Neuronal stem cell (in vitro differentiated cells): ENCODE measurements at regions not wholly inside any gene's neighbourhood (a gene's known extent, or its start where the extent isn't known, plus 50 kb on each side); places are given as distances from the start of the nearest gene placed in this dataset.

Experiments used
- DNase-seq: peaks from one replicate; pipeline ENCODE4 v3.0.0-alpha.2; 2013; ENCODE audit warnings: low spot score
- H2AFZ ChIP-seq: one replicate; pipeline ENCODE4 v1.6.1; 2013; ENCODE audit warnings: mild to moderate bottlenecking, low read length, inconsistent platforms
- H2AK5ac ChIP-seq: 2 replicates; pipeline ENCODE4 v1.6.1; 2013; ENCODE audit warnings: low read depth, mild to moderate bottlenecking, inconsistent platforms, low read length, moderate library complexity, mixed read lengths
- H2BK120ac ChIP-seq: 2 replicates; pipeline ENCODE4 v1.6.1; 2013; ENCODE audit warnings: low read depth, mild to moderate bottlenecking, inconsistent platforms, low read length, moderate library complexity, mixed read lengths
- H2BK12ac ChIP-seq: one replicate; pipeline ENCODE4 v1.6.1; 2013; ENCODE audit warnings: low read length, inconsistent platforms
- H2BK15ac ChIP-seq: 2 replicates; pipeline ENCODE4 v1.6.1; 2013; ENCODE audit warnings: mild to moderate bottlenecking, low read length, inconsistent platforms, mixed read lengths
- H2BK5ac ChIP-seq: one replicate; pipeline ENCODE4 v1.6.1; 2013; ENCODE audit warnings: inconsistent platforms, mild to moderate bottlenecking, low read length, moderate library complexity
- H3K14ac ChIP-seq: one replicate; pipeline ENCODE4 v1.6.1; 2013; ENCODE audit warnings: low read length, inconsistent platforms
- H3K18ac ChIP-seq: 2 replicates; pipeline ENCODE4 v1.6.1; 2013; ENCODE audit warnings: low read length, inconsistent platforms
- H3K23ac ChIP-seq: 2 replicates; pipeline ENCODE4 v1.6.1; 2013; ENCODE audit warnings: low read depth, mild to moderate bottlenecking, mixed read lengths, low read length, inconsistent platforms; ENCODE audit not compliant: poor library complexity
- H3K27ac ChIP-seq: replicated peaks from 3 replicates; pipeline ENCODE4 v1.5.1; 2013; ENCODE audit warnings: low read length, inconsistent platforms
- H3K27me3 ChIP-seq, 3 experiments: 2 replicates each; pipeline ENCODE4 v1.6.1; 2013; ENCODE audit warnings: low read length in 3 of 3, mild to moderate bottlenecking in 2 of 3, inconsistent platforms in 1 of 3, low read depth in 1 of 3, mixed read lengths in 1 of 3, moderate library complexity in 1 of 3; ENCODE audit not compliant: control insufficient read depth in 3 of 3, insufficient read depth in 3 of 3
- H3K36me3 ChIP-seq, 2 donors: replicated peaks in 1 of 2; 2 replicates each; pipeline ENCODE4 v1.6.1; 2013; ENCODE audit warnings: low read length in 2 of 2; ENCODE audit not compliant: control insufficient read depth in 2 of 2, insufficient read depth in 2 of 2
- H3K4ac ChIP-seq: 2 replicates; pipeline ENCODE4 v1.6.1; 2013; ENCODE audit warnings: inconsistent platforms, mild to moderate bottlenecking, low read length, moderate library complexity
- H3K4me1 ChIP-seq, 2 donors: 1 replicate in 1 of 2; 2 replicates in 1 of 2; pipeline ENCODE4 v1.6.1; 2013; ENCODE audit warnings: low read length in 2 of 2, low read depth in 1 of 2; ENCODE audit not compliant: control insufficient read depth in 2 of 2, insufficient read depth in 1 of 2
- H3K4me2 ChIP-seq: one replicate; pipeline ENCODE4 v1.6.1; 2013; ENCODE audit warnings: mild to moderate bottlenecking, low read length, inconsistent platforms; ENCODE audit not compliant: insufficient read depth, poor library complexity, severe bottlenecking
- H3K4me3 ChIP-seq, 2 donors: 2 replicates each; pipeline ENCODE4 v1.5.1; 2013; ENCODE audit warnings: low read length in 2 of 2, mild to moderate bottlenecking in 2 of 2, inconsistent platforms in 1 of 2, moderate library complexity in 1 of 2
- H3K79me1 ChIP-seq: one replicate; pipeline ENCODE4 v1.6.1; 2013; ENCODE audit warnings: low read depth, mild to moderate bottlenecking, inconsistent platforms, low read length, moderate library complexity
- H3K9ac ChIP-seq: one replicate; pipeline ENCODE4 v1.6.1; 2013; ENCODE audit warnings: mild to moderate bottlenecking, low read depth, low read length, inconsistent platforms; ENCODE audit not compliant: poor library complexity
- H3K9me3 ChIP-seq, 2 donors: replicated peaks in 1 of 2; 2 replicates each; pipeline versions ENCODE3 to v1.6.1; 2013; ENCODE audit warnings: low read length in 2 of 2, mild to moderate bottlenecking in 2 of 2, inconsistent platforms in 1 of 2, low read depth in 1 of 2, mixed read lengths in 1 of 2, moderate library complexity in 1 of 2; ENCODE audit not compliant: control insufficient read depth in 2 of 2, insufficient read depth in 1 of 2
- H4K8ac ChIP-seq: one replicate; pipeline ENCODE4 v1.6.1; 2013; ENCODE audit warnings: low read depth, mild to moderate bottlenecking, inconsistent platforms, low read length, moderate library complexity
- H4K91ac ChIP-seq: one replicate; pipeline ENCODE4 v1.6.1; 2013; ENCODE audit warnings: low read length, low read depth, mild to moderate bottlenecking, inconsistent platforms; ENCODE audit not compliant: poor library complexity
- WGBS, 2 donors: extraction: QIAGEN DNeasy Blood & Tissue Kit; methylation state at CpG; one replicate each; pipeline ENCODE4 v1.1.7; 2013; ENCODE audit warnings: missing lambda C conversion rate in 2 of 2, mixed read lengths in 1 of 2; ENCODE audit not compliant: insufficient read length in 2 of 2, insufficient replicate concordance in 1 of 2; ENCODE audit errors: extremely low coverage in 2 of 2; 5-methylcytosine and 5-hydroxymethylcytosine counted together

DNA sequence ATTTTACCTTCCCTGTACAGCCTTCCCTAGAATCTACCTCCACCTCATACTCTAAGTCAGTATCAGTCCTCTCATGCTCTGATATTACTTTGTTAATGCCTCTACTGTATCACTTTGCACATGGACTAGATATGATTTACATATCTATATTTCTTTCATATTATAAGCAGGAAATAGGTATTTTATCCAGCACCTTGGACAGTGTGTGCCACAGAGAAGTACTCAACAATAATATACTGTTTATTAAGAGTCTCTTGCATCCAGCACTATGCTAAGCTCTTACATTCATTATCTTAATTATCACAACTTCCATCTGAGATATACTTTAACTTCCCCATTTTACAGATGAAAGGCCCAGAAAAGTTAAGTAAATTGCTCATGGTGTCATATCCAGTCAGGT, 247.9 kb upstream of the DAB1 start:
- Histone ChIP-seq H3K36me3 (no peaks in the 10 kb centered on the region), H2AFZ (no peak overlapping the region), H3K27me3 (no peaks in the 10 kb centered on the region), H3K14ac (no peak overlapping the region), H3K4me3 (no peak overlapping the region), H3K27ac (no peak overlapping the region), H3K4me2 (no peak overlapping the region), H3K23ac (no peak overlapping the region), H4K91ac (no peak overlapping the region), H2BK5ac (no peak overlapping the region), H3K9ac (no peak overlapping the region), H3K9me3 (no peaks in the 10 kb centered on the region), H3K4ac (no peak overlapping the region), H2BK15ac (no peak overlapping the region), H3K4me1 (peaks cover 0 to 3% of the 10 kb centered on the region in 2 donors), H2AK5ac (no peak overlapping the region), H2BK12ac (no peak overlapping the region), H3K18ac (no peak overlapping the region), H4K8ac (no peak overlapping the region), H2BK120ac (no peak overlapping the region), H3K79me1 (no peaks in the 10 kb centered on the region)
- no peak for DNase-seq

DNA sequence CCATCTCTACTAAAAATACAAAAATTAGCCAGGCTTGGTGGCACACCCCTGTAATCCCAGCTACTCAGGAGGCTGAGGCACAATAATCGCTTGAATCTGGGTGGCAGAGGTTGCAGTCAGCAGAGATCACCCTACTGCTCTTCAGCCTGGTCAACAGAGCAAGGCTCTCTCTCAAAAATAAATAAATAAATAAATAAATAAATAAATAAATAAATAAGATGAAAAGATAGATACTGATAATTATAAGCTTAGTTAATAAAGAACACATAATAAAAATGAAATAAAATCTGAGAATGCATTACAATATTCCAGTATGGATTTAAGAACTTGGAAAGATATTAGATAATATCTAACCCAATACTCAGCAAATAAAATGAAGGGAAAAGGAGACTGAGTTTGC, 235.9 kb upstream of the DAB1 start:
- Histone ChIP-seq H2AFZ (no peak overlapping the region), H2BK15ac (no peak overlapping the region), H3K9ac (no peak overlapping the region), H4K8ac (no peak overlapping the region), H3K18ac (no peak overlapping the region), H2BK12ac (no peak overlapping the region), H3K4me3 (no peak overlapping the region), H3K79me1 (no peaks in the 10 kb centered on the region), H3K27me3 (no peaks in the 10 kb centered on the region), H4K91ac (no peak overlapping the region), H3K14ac (no peak overlapping the region), H3K4ac (no peak overlapping the region), H3K36me3 (no peaks in the 10 kb centered on the region), H2BK120ac (no peak overlapping the region), H3K23ac (no peak overlapping the region), H3K4me1 (no peaks in the 10 kb centered on the region), H2BK5ac (no peak overlapping the region), H3K4me2 (no peak overlapping the region), H2AK5ac (no peak overlapping the region), H3K9me3 (no peaks in the 10 kb centered on the region), H3K27ac (no peak overlapping the region)
- DNase-seq = no peak
- WGBS, 2 donors = no CpG with 5 or more reads among the region's 1 CpG

DNA sequence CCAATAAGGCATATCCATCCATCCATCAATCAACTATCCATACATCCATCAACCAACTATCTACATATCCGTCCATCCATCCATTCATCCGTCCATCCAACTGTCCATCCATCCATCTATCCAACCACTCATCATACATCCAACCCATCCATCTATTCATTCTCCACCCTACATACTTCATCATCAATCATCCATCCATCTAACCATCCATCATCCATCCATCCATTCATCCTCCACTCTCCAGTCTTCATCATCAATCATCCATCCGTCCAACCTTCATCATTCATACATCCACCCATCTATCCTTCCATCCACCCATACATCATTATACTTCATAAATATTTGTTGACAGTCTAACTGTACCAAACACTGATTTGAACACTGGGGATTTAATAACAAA, 231.3 kb upstream of the DAB1 start:
- no peak for DNase-seq
- Histone ChIP-seq H3K36me3 (no peaks in the 10 kb centered on the region), H4K91ac (no peak overlapping the region), H2AK5ac (no peak overlapping the region), H2AFZ (no peak overlapping the region), H3K18ac (no peak overlapping the region), H3K4me1 (no peaks in the 10 kb centered on the region), H3K9ac (no peak overlapping the region), H3K4ac (no peak overlapping the region), H3K14ac (no peak overlapping the region), H3K4me3 (no peak overlapping the region), H2BK120ac (no peak overlapping the region), H3K27me3 (no peaks in the 10 kb centered on the region), H2BK5ac (no peak overlapping the region), H2BK15ac (no peak overlapping the region), H4K8ac (no peak overlapping the region), H3K9me3 (no peaks in the 10 kb centered on the region), H3K79me1 (no peaks in the 10 kb centered on the region), H3K23ac (no peak overlapping the region), H3K27ac (no peak overlapping the region), H3K4me2 (no peak overlapping the region), H2BK12ac (no peak overlapping the region)
- WGBS, 2 donors = 100% methylated on average over 3 of the region's 3 CpGs

DNA sequence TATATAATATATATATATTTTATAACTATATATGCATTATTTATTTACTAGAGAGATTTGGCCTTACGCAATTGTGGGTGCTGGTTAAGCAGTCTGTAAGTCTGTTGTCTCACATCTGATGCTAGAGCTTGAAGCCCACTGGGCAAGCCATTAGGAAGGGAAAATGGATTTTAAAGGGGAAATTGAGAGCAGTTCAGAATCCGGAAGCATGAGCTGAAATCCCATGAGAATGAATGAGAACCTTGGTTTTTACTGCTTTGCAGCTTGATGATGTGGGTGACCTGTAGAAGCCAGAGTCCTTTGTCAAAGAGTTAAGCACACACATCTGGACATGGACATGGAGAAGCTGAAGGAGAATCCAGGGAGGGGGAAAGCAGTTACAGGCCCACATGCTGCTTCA, 220.8 kb upstream of the DAB1 start:
- Histone ChIP-seq H3K23ac (no peak overlapping the region), H2BK120ac (no peak overlapping the region), H3K4me2 (no peak overlapping the region), H3K27ac (no peak overlapping the region), H3K14ac (no peak overlapping the region), H2BK15ac (no peak overlapping the region), H3K18ac (no peak overlapping the region), H3K9ac (no peak overlapping the region), H2BK5ac (no peak overlapping the region), H3K4ac (no peak overlapping the region), H3K36me3 (no peaks in the 10 kb centered on the region), H2AK5ac (no peak overlapping the region), H4K91ac (no peak overlapping the region), H3K4me3 (no peak overlapping the region), H4K8ac (no peak overlapping the region), H3K4me1 (peaks cover 0 to 2% of the 10 kb centered on the region in 2 donors), H3K79me1 (no peaks in the 10 kb centered on the region), H3K9me3 (no peaks in the 10 kb centered on the region), H2BK12ac (no peak overlapping the region), H2AFZ (no peak overlapping the region), H3K27me3 (no peaks in the 10 kb centered on the region)
- WGBS, 2 donors = no CpG with 5 or more reads among the region's 2 CpGs
- DNase-seq = no peak
